GM21381 (cell line): ENCODE measurements at regions not wholly inside any gene's neighbourhood (a gene's known extent, or its start where the extent isn't known, plus 50 kb on each side); places are given as distances from the start of the nearest gene placed in this dataset.

Source experiments
- ATAC-seq: cut with Tn5 transposase; IDR thresholded peaks from one replicate; pipeline ENCODE4 v1.9.1; 2021; ENCODE audit warnings: mild to moderate bottlenecking, moderate library complexity; ENCODE audit not compliant: unreplicated experiment

DNA sequence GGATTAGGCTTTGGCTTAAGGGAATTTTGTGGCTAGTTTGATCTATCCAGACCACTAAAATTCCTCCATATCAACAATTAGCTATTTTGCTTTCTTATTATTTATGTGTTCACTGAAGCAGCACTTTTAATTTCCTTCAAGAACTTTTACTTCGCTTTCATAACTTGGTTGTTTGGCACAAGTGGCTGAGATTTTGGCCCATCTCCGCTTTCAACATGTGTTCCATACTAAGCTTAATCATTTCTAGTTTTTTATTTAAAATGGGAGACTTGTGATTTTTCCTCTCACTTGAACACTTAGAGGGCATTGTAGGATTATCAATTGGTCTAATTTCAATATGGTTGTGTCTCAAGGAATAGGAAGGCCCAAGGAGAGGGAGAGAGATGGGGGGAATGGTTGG lies 102.4 kb upstream of the HSF2 start:
- ATAC-seq: no peak

DNA sequence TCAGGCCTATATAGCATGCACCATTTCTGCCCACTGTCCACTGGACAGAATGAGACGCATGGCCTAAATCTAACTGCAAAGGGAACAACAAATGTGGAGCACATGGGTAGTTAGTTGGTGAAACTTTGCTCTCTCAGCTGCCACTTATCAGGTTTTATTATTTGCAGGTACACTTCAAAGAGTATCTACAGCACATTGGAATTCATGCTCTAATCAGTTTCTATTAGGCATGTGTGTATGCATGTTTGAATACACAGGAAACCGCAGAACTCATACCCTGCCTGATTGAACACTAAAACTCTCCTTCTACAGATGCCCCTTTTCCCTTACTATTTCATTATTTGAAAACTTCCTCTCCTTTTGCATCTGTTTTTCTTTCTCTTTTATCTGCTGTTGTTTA lies 97.4 kb upstream of the HSF2 start:
- no peak for ATAC-seq

- no peak for ATAC-seq
Measured at GRCh38 chr6:122307577-122307976, 91.9 kb upstream of the HSF2 start.

GRCh38 chr6:122308074-122308473 lies 91.4 kb upstream of the HSF2 start:
- no peak for ATAC-seq

- ATAC-seq: no peak
Measured at GRCh38 chr6:122315842-122316241, 83.6 kb upstream of the HSF2 start.

DNA sequence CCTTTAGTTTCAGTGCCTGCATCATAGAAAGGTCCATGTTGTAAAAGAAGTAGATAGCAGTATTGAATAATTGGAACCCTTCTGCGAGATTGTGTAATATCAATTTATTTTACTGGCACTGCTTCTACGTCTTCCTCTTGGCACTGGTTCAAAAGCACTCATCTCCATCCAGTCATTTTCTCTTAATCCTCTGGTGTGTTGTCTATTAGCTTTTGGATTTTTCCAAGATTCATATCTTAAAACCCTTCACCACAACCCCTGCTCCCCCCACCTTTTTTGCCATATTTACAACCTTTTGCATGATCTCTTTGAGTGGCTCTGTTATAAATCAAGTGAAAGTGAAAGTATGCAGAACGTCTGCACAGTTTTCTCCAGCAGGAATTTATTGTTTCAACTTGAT lies 76.6 kb upstream of the HSF2 start:
- no peak for ATAC-seq

DNA sequence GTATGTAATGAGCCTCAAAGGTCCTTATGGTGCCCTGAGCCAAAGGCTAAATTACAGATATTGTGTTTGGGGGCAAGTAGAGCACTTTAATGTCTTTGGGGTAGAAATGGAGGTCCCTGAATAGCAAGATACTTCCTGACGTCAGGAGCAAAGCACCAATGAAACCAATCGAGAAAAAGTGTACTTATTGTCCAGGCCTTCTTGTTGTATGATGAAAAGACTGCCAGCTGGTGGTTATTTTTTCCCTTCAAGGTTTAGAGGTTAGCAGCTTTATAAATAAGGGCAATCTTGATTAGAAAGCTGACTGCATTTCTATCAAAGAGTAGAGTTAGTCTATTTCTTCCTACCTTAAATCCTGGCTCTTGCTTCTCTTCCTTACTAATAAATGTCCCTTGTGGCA lies 76.1 kb upstream of the HSF2 start:
- ATAC-seq: no peak

DNA sequence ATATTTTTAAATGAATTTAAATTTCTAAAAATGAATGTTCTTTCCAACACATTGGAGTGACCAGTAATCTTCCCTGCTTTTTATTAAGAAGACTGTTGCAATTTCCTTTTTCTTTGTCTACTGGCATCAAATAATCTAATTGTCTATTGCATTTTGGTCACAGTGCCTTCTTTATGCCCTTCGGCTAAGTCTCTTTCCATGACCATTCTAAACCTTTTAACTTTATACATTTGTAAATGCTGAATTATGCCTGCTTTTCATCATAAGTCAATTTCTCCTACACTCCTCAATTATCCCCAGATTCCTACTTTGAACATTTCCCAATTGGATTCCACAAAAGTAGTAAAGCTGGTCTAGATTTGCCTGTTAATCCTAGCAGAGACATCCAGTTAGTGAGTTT lies 69.1 kb upstream of the HSF2 start:
- no peak for ATAC-seq

GRCh38 chr6:122337645-122338044 lies 61.8 kb upstream of the HSF2 start:
- ATAC-seq: no peak

DNA sequence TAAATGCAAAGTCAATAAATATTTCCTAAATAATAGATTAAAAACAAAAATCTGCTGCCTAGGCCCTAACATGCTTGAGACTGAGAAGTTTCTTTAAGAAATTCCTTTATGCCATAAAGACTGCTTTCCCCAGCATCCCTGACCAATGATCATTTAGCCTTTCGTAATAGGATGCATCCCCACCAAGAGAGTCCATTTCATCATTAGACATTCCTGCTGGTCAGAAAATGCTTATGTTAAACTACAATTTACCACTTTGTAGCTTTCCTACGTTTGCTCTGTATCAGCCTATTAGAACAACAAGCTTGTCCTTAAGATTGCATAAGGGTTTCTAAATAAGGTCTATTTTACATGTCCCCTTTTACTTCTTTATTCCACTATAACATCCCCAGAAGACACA lies 59.8 kb upstream of the HSF2 start:
- no peak for ATAC-seq

GRCh38 chr6:122347280-122347679 lies 52.2 kb upstream of the HSF2 start:
- ATAC-seq: no peak

DNA sequence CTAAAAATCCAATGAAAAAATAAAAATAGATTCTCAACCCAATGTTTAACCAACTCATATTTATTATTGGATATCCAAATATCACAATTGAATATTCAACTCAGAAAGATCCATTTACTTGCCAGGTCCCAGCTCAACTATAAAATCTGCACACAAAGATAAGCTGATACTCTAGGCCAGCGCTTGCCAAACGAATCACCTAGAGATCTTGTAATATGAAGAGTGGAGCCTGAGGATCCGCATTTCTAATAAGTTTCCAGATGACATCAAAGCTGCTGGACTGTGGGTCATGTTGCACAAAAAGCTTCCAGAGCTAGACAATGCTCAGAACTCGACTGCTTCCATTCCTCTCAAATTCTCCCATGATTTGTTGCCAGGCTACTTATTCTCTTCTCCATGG lies 51.7 kb upstream of the HSF2 start:
- no peak for ATAC-seq
